H9 (cell line): ENCODE measurements at regions not wholly inside any gene's neighbourhood (a gene's known extent, or its start where the extent isn't known, plus 50 kb on each side); places are given as distances from the start of the nearest gene placed in this dataset.

ENCODE experiments used
- DNase-seq: peaks from one replicate; pipeline ENCODE4 v3.0.0-alpha.2; 2017
- H2AFZ ChIP-seq: one replicate; pipeline ENCODE4 v1.6.1; 2013; ENCODE audit warnings: mild to moderate bottlenecking, low read length, control low read depth, moderate library complexity
- H2AK5ac ChIP-seq: 2 replicates; pipeline ENCODE4 v1.6.1; 2013; ENCODE audit warnings: low read length, control low read depth, mixed read lengths; ENCODE audit not compliant: insufficient read length
- H2BK120ac ChIP-seq: one replicate; pipeline ENCODE4 v1.6.1; 2013; ENCODE audit warnings: low read depth, mild to moderate bottlenecking, low read length, control low read depth, inconsistent platforms; ENCODE audit not compliant: poor library complexity, severe bottlenecking
- H2BK12ac ChIP-seq: 2 replicates; pipeline ENCODE4 v1.6.1; 2013; ENCODE audit warnings: low read length, control low read depth, mixed read lengths, low read depth; ENCODE audit not compliant: insufficient read length
- H2BK15ac ChIP-seq: 2 replicates; pipeline ENCODE4 v1.6.1; 2013; ENCODE audit warnings: low read depth, low read length, control low read depth
- H2BK20ac ChIP-seq: one replicate; pipeline ENCODE4 v1.6.1; 2013; ENCODE audit warnings: low read depth, mild to moderate bottlenecking, low read length, control low read depth, inconsistent platforms; ENCODE audit not compliant: poor library complexity, severe bottlenecking
- H2BK5ac ChIP-seq: 2 replicates; pipeline ENCODE4 v1.6.1; 2013; ENCODE audit warnings: low read length, control low read depth, mixed read lengths; ENCODE audit not compliant: insufficient read length
- H3K14ac ChIP-seq: 2 replicates; pipeline ENCODE4 v1.6.1; 2013; ENCODE audit warnings: low read length, control low read depth; ENCODE audit not compliant: insufficient read depth
- H3K18ac ChIP-seq: 2 replicates; pipeline ENCODE4 v1.6.1; 2013; ENCODE audit warnings: low read depth, mild to moderate bottlenecking, mixed read lengths, low read length, control low read depth; ENCODE audit not compliant: insufficient read length
- H3K23ac ChIP-seq: 2 replicates; pipeline ENCODE4 v1.6.1; 2013; ENCODE audit warnings: low read length, control low read depth, mixed read lengths, low read depth; ENCODE audit not compliant: insufficient read length
- H3K23me2 ChIP-seq: 2 replicates; pipeline ENCODE4 v1.6.1; 2013; ENCODE audit warnings: low read depth, mild to moderate bottlenecking, mixed read lengths, low read length, control low read depth; ENCODE audit not compliant: insufficient read length, poor library complexity, severe bottlenecking
- H3K27ac ChIP-seq: 2 replicates; pipeline ENCODE4 v1.5.1; 2013; ENCODE audit warnings: low read length, control low read depth, mixed read lengths, low read depth; ENCODE audit not compliant: insufficient read length
- H3K27me3 ChIP-seq: 2 replicates; pipeline ENCODE4 v1.6.1; 2013; ENCODE audit warnings: low read length, control low read depth, inconsistent platforms; ENCODE audit not compliant: insufficient read depth
- H3K4ac ChIP-seq: 2 replicates; pipeline ENCODE4 v1.6.1; 2013; ENCODE audit warnings: low read depth, mild to moderate bottlenecking, control low read depth, inconsistent platforms, low read length, moderate library complexity
- H3K4me1 ChIP-seq: 2 replicates; pipeline ENCODE4 v1.6.1; 2013; ENCODE audit warnings: low read length, control low read depth, inconsistent platforms; ENCODE audit not compliant: insufficient read depth
- H3K4me2 ChIP-seq: 2 replicates; pipeline ENCODE4 v1.6.1; 2013; ENCODE audit warnings: low read length, control low read depth, mixed read lengths; ENCODE audit not compliant: insufficient read length, insufficient read depth
- H3K56ac ChIP-seq: 2 replicates; pipeline ENCODE4 v1.6.1; 2013; ENCODE audit warnings: low read depth, mild to moderate bottlenecking, mixed read lengths, low read length, control low read depth; ENCODE audit not compliant: insufficient read length
- H3K79me1 ChIP-seq: 2 replicates; pipeline ENCODE4 v1.6.1; 2013; ENCODE audit warnings: low read depth, mild to moderate bottlenecking, moderate library complexity, low read length, control low read depth, inconsistent platforms; ENCODE audit not compliant: insufficient read depth, poor library complexity, severe bottlenecking
- H3K79me2 ChIP-seq: 2 replicates; pipeline ENCODE4 v1.6.1; 2013; ENCODE audit warnings: low read length, control low read depth, inconsistent platforms; ENCODE audit not compliant: insufficient read depth
- H3K9ac ChIP-seq: 2 replicates; pipeline ENCODE4 v1.6.1; 2013; ENCODE audit warnings: low read length, control low read depth, mixed read lengths; ENCODE audit not compliant: insufficient read length; ENCODE audit errors: extremely low read depth
- H3K9me3 ChIP-seq: one replicate; pipeline ENCODE4 v1.6.1; 2013; ENCODE audit warnings: low read depth, low read length, inconsistent platforms; ENCODE audit not compliant: control insufficient read depth
- H3T11ph ChIP-seq: one replicate; pipeline ENCODE4 v1.6.1; 2013; ENCODE audit warnings: mild to moderate bottlenecking, low read length, control low read depth, inconsistent platforms
- H4K20me1 ChIP-seq: one replicate; pipeline ENCODE4 v1.6.1; 2013; ENCODE audit not compliant: control insufficient read depth, insufficient read length, insufficient read depth
- H4K5ac ChIP-seq: 2 replicates; pipeline ENCODE4 v1.6.1; 2013; ENCODE audit warnings: low read depth, mild to moderate bottlenecking, mixed read lengths, low read length, control low read depth; ENCODE audit not compliant: insufficient read length
- H4K8ac ChIP-seq: replicated peaks from 2 replicates; pipeline ENCODE4 v1.6.1; 2013; ENCODE audit warnings: low read length, control low read depth, mixed read lengths, low read depth; ENCODE audit not compliant: insufficient read length
- H4K91ac ChIP-seq: 2 replicates; pipeline ENCODE4 v1.6.1; 2013; ENCODE audit warnings: low read depth, mild to moderate bottlenecking, moderate library complexity, mixed read lengths, low read length, control low read depth; ENCODE audit not compliant: insufficient read length
- H3K27ac Mint-ChIP-seq, 3 experiments: 2 replicates in 2 of 3; 3 replicates in 1 of 3; pipeline ENCODE4 v1.8.0; 2020 to 2021; ENCODE audit warnings: mixed read lengths in 3 of 3, mild to moderate bottlenecking in 1 of 3, moderate library complexity in 1 of 3
- H3K27me3 Mint-ChIP-seq: 2 replicates; pipeline ENCODE4 v1.8.0; 2021; ENCODE audit warnings: low read depth, mild to moderate bottlenecking, moderate library complexity, mixed read lengths
- H3K36me3 Mint-ChIP-seq, 3 experiments: 2 replicates in 2 of 3; 3 replicates in 1 of 3; pipeline ENCODE4 v1.8.0; 2020 to 2021; ENCODE audit warnings: low read depth in 3 of 3, mixed read lengths in 3 of 3; ENCODE audit not compliant: insufficient read depth in 1 of 3
- H3K4me1 Mint-ChIP-seq, 2 experiments: 2 replicates each; pipeline ENCODE4 v1.8.0; 2020; ENCODE audit warnings: mixed read lengths in 2 of 2
- H3K4me3 Mint-ChIP-seq, 2 experiments: 2 replicates in 1 of 2; 3 replicates in 1 of 2; pipeline ENCODE4 v1.8.0; 2020 to 2021; ENCODE audit warnings: mild to moderate bottlenecking in 2 of 2, mixed read lengths in 2 of 2, moderate library complexity in 1 of 2
- H3K9me3 Mint-ChIP-seq, 2 experiments: 2 replicates in 1 of 2; 3 replicates in 1 of 2; pipeline ENCODE4 v1.8.0; 2020; ENCODE audit warnings: mild to moderate bottlenecking in 2 of 2, mixed read lengths in 2 of 2, moderate library complexity in 1 of 2
- CTCF ChIP-seq: fragments of 200-600 bp; sonication (generic); conservative IDR thresholded peaks from 3 replicates; pipeline ENCODE4 v1.8.0; 2021; ENCODE audit warnings: antibody characterized with exemption, mild to moderate bottlenecking
- WGBS: extraction: QIAGEN DNeasy Blood & Tissue Kit; methylation state at CpG from one replicate; pipeline ENCODE4 v1.1.7; 2013; ENCODE audit warnings: missing lambda C conversion rate, low lambda C conversion rate, mixed read lengths; ENCODE audit not compliant: insufficient read length; ENCODE audit errors: extremely low coverage; 5-methylcytosine and 5-hydroxymethylcytosine counted together

- TF ChIP-seq CTCF = no peak
- WGBS = no CpG with 5 or more reads among the region's 2 CpGs
Observed at GRCh38 chr2:217641960-217642359, 360.8 kb downstream of the TNS1 start.

More at GRCh38 chr2:217641960-217642359, 360.8 kb downstream of the TNS1 start:
- no peak overlapping the region for H3T11ph ChIP-seq
- no peak overlapping the region for H3K4ac ChIP-seq
- H2BK5ac ChIP-seq = no peak overlapping the region
- H3K9me3 Mint-ChIP-seq = no peaks in the 10 kb centered on the region
- no peaks in the 10 kb centered on the region for H3K23me2 ChIP-seq
- no peak overlapping the region for H2BK12ac ChIP-seq
- no peak overlapping the region for H2AFZ ChIP-seq
- no peaks in the 10 kb centered on the region for H3K36me3 Mint-ChIP-seq
- H3K79me2 ChIP-seq = no peaks in the 10 kb centered on the region
- no peak overlapping the region for H3K56ac ChIP-seq
- no peak overlapping the region for H4K5ac ChIP-seq
- no peak overlapping the region for H3K9ac ChIP-seq
- no peak overlapping the region for H4K91ac ChIP-seq
- H2AK5ac ChIP-seq = no peak overlapping the region
- H4K20me1 ChIP-seq = no peaks in the 10 kb centered on the region
- no peak overlapping the region for H2BK20ac ChIP-seq
- H2BK15ac ChIP-seq = no peak overlapping the region
- H3K4me3 Mint-ChIP-seq = no peak overlapping the region
- DNase-seq = no peak
- no peak overlapping the region for H3K23ac ChIP-seq
- no peaks in the 10 kb centered on the region for H3K27me3 ChIP-seq
- no peak overlapping the region for H2BK120ac ChIP-seq
- no peak overlapping the region for H3K27ac ChIP-seq
- no peaks in the 10 kb centered on the region for H3K79me1 ChIP-seq
- no peak overlapping the region for H4K8ac ChIP-seq
- H3K4me2 ChIP-seq = no peak overlapping the region
- no peaks in the 10 kb centered on the region for H3K4me1 ChIP-seq
- no peaks in the 10 kb centered on the region for H3K4me1 Mint-ChIP-seq
- no peaks in the 10 kb centered on the region for H3K27me3 Mint-ChIP-seq
- no peak overlapping the region for H3K18ac ChIP-seq
- no peak overlapping the region for H3K14ac ChIP-seq
- no peaks in the 10 kb centered on the region for H3K9me3 ChIP-seq
- H3K27ac Mint-ChIP-seq = no peak overlapping the region
